ENCODE measurements at regions not wholly inside any gene's neighbourhood (a gene's known extent, or its start where the extent isn't known, plus 50 kb on each side); places are given as distances from the start of the nearest gene placed in this dataset.

- Histone ChIP-seq H3K27me3 (ENCODE audit: insufficient read depth, low read depth) (no peaks in the 10 kb centered on the region), H4K20me1 (ENCODE audit: insufficient read depth) (no peaks in the 10 kb centered on the region), H2AFZ (ENCODE audit: low read depth) (no peak overlapping the region), H3K27ac (no peak overlapping the region), H3K4me2 (no peak overlapping the region), H3K36me3 (ENCODE audit: insufficient read depth) (no peaks in the 10 kb centered on the region), H3K9ac (no peak overlapping the region), H3K4me3 (IDR thresholded peaks at IDR 0.05; ENCODE audit: insufficient read depth, low read depth, low read length) (no peak overlapping the region), H3K4me1 (ENCODE audit: low read depth, poor library complexity, severe bottlenecking) (no peaks in the 10 kb centered on the region), H3K79me2 (ENCODE audit: insufficient read depth, low read depth) (no peaks in the 10 kb centered on the region)
- TF ChIP-seq CTCF (conservative IDR thresholded peaks at IDR 0.05; ENCODE audit: low read depth, low read length), result no peak
These were observed 156.4 kb downstream of the PPARGC1A start for GRCh38 chr4:23733476-23733875.

GRCh38 chr4:23730998-23731397 lies 158.8 kb downstream of the PPARGC1A start:
- Histone ChIP-seq H3K4me2 (no peak overlapping the region), H3K4me3 (IDR thresholded peaks at IDR 0.05; ENCODE audit: insufficient read depth, low read depth, low read length) (no peak overlapping the region), H3K36me3 (ENCODE audit: insufficient read depth) (no peaks in the 10 kb centered on the region), H3K79me2 (ENCODE audit: insufficient read depth, low read depth) (no peaks in the 10 kb centered on the region), H2AFZ (ENCODE audit: low read depth) (no peak overlapping the region), H3K4me1 (ENCODE audit: low read depth, poor library complexity, severe bottlenecking) (no peaks in the 10 kb centered on the region), H3K27me3 (ENCODE audit: insufficient read depth, low read depth) (no peaks in the 10 kb centered on the region), H3K9ac (no peak overlapping the region), H4K20me1 (ENCODE audit: insufficient read depth) (no peaks in the 10 kb centered on the region), H3K27ac (no peak overlapping the region)
- TF ChIP-seq CTCF (conservative IDR thresholded peaks at IDR 0.05; ENCODE audit: low read depth, low read length), result no peak

GRCh38 chr4:23728971-23729370 lies 160.9 kb downstream of the PPARGC1A start:
- no peak overlapping the region for H2AFZ ChIP-seq (ENCODE audit: low read depth)
- H3K36me3 ChIP-seq (ENCODE audit: insufficient read depth), result no peaks in the 10 kb centered on the region
- H3K4me2 ChIP-seq, result no peak overlapping the region
- no peaks in the 10 kb centered on the region for H3K27me3 ChIP-seq (ENCODE audit: insufficient read depth, low read depth)
- no peak for TF ChIP-seq CTCF (conservative IDR thresholded peaks at IDR 0.05; ENCODE audit: low read depth, low read length)
- H3K9ac ChIP-seq, result no peak overlapping the region
- no peak overlapping the region for H3K27ac ChIP-seq
- H4K20me1 ChIP-seq (ENCODE audit: insufficient read depth), result no peaks in the 10 kb centered on the region
- H3K4me3 ChIP-seq (IDR thresholded peaks at IDR 0.05; ENCODE audit: insufficient read depth, low read depth, low read length), result no peak overlapping the region
- no peaks in the 10 kb centered on the region for H3K79me2 ChIP-seq (ENCODE audit: insufficient read depth, low read depth)
- H3K4me1 ChIP-seq (ENCODE audit: low read depth, poor library complexity, severe bottlenecking), result no peaks in the 10 kb centered on the region

- no peak for TF ChIP-seq CTCF (conservative IDR thresholded peaks at IDR 0.05; ENCODE audit: low read depth, low read length)
- no peak overlapping the region for H3K27ac ChIP-seq
- H3K27me3 ChIP-seq (ENCODE audit: insufficient read depth, low read depth), result no peaks in the 10 kb centered on the region
- H3K4me1 ChIP-seq (ENCODE audit: low read depth, poor library complexity, severe bottlenecking), result no peaks in the 10 kb centered on the region
- no peak overlapping the region for H3K9ac ChIP-seq
- H3K36me3 ChIP-seq (ENCODE audit: insufficient read depth), result no peaks in the 10 kb centered on the region
- no peak overlapping the region for H3K4me3 ChIP-seq (IDR thresholded peaks at IDR 0.05; ENCODE audit: insufficient read depth, low read depth, low read length)
- no peaks in the 10 kb centered on the region for H4K20me1 ChIP-seq (ENCODE audit: insufficient read depth)
- H2AFZ ChIP-seq (ENCODE audit: low read depth), result no peak overlapping the region
- H3K4me2 ChIP-seq, result no peak overlapping the region
- H3K79me2 ChIP-seq (ENCODE audit: insufficient read depth, low read depth), result no peaks in the 10 kb centered on the region
These were observed 161.5 kb downstream of the PPARGC1A start for GRCh38 chr4:23728393-23728792.

- Histone ChIP-seq H3K4me3 (IDR thresholded peaks at IDR 0.05; ENCODE audit: insufficient read depth, low read depth, low read length) (no peak overlapping the region), H4K20me1 (ENCODE audit: insufficient read depth) (no peaks in the 10 kb centered on the region)
These were observed 169.3 kb downstream of the PPARGC1A start for GRCh38 chr4:23720556-23720955.

More at GRCh38 chr4:23720556-23720955, 169.3 kb downstream of the PPARGC1A start:
- no peaks in the 10 kb centered on the region for H3K36me3 ChIP-seq (ENCODE audit: insufficient read depth)
- no peak overlapping the region for H2AFZ ChIP-seq (ENCODE audit: low read depth)
- H3K4me1 ChIP-seq (ENCODE audit: low read depth, poor library complexity, severe bottlenecking), result no peaks in the 10 kb centered on the region
- H3K4me2 ChIP-seq, result no peak overlapping the region
- H3K79me2 ChIP-seq (ENCODE audit: insufficient read depth, low read depth), result no peaks in the 10 kb centered on the region
- H3K27me3 ChIP-seq (ENCODE audit: insufficient read depth, low read depth), result no peaks in the 10 kb centered on the region
- no peak overlapping the region for H3K9ac ChIP-seq
- H3K27ac ChIP-seq, result no peak overlapping the region
- no peak for TF ChIP-seq CTCF (conservative IDR thresholded peaks at IDR 0.05; ENCODE audit: low read depth, low read length)
